HG03025 (cell line): ENCODE measurements at regions not wholly inside any gene's neighbourhood (a gene's known extent, or its start where the extent isn't known, plus 50 kb on each side); places are given as distances from the start of the nearest gene placed in this dataset.

Source experiments
- ATAC-seq: cut with Tn5 transposase; IDR thresholded peaks from one replicate; pipeline ENCODE4 v1.9.1; 2021; ENCODE audit warnings: mild to moderate bottlenecking, moderate library complexity; ENCODE audit not compliant: unreplicated experiment, low FRiP score

- ATAC-seq = no peak
Measured at GRCh38 chr2:67258122-67258521, 139.0 kb upstream of the ETAA1 start.

GRCh38 chr2:67258831-67259230 is 138.3 kb upstream of the ETAA1 start:
- ATAC-seq = no peak

GRCh38 chr2:67259556-67260342 is 137.4 kb upstream of the ETAA1 start:
- ATAC-seq = no peak

DNA sequence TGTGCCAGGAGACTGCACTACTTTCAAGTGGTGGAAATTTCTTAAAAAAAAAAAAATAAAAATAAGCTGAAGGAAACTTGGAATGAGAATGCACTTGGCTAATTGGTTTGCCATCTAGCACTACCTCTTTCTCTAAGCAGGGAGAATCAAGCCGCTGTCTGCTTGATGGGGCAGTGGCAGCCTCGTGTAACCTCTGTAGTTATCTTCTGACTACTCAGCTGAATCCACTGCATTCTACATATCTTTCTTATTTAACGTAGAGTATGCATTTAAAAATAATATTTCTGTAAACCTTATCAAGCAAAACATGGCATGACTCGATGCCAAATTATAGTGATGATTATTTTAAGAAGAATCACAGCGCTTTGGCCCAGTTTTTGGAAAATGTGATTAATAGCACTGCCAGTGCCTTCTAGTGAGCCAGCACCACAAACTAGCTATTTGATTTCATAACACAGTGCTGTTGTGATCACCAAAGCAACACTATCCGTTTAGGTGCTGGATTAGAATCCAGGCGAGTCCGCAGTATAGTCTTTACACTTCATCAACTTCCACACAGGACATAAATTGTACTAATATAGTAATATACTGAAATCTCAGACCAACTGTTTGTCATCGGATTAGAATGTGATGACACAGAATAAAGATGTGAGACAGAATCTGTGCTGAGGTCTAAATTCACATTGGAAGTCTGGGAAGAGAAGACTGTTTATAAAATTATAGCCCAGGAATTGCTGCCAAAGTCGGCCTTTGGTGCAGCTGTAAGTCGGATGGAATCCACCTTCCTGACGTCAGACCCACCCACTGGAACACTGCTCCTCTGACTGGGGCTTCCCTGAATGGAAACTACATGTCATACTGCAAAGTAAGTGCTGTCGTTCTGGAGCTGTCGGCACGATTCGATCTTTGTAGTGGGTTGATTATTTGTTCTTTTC is 136.5 kb upstream of the ETAA1 start:
- ATAC-seq = no peak

DNA sequence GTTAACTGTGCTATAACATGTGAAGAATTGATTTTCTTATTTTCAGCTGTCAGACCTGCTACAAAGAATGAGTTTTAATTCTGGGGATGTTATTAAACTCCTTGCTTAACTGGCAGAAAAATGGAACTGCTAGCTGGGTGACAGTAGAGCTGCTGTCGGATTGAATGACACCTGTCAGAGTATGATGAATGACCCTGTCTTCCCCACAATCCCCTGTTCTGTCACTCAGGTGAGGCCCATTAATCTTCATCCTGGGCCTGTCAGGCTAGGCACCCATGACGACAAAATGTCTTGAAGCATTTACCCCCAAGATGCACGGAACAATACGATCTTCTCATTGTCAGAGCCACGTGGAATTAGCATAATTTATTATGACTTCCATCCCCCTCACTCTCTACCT is 129.9 kb upstream of the ETAA1 start:
- ATAC-seq = no peak

- ATAC-seq = no peak
Measured at GRCh38 chr2:67268797-67269196, 128.3 kb upstream of the ETAA1 start.

- ATAC-seq = no peak
Measured at GRCh38 chr2:67272195-67272594, 124.9 kb upstream of the ETAA1 start.

DNA sequence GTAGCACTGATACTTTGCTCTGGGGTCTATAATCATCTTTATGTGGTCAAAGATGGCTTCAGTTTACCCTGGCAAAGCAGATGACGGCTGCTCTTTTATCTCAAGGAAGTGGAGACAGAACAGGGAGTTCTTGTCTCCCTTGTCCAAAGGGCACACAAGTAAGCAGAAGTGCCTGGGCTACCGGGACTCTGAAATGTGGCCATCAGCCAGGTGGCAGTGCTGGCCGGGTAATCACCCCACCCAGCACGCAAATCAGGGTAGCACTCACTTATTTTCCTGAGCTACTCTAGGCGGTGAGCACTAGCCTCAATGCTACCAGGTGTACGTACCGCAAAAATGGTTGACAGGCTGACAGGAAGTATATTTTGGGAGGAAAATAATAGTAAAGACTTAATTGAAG is 119.7 kb upstream of the ETAA1 start:
- ATAC-seq = no peak

GRCh38 chr2:67281101-67281500 is 116.0 kb upstream of the ETAA1 start:
- no peak for ATAC-seq

DNA sequence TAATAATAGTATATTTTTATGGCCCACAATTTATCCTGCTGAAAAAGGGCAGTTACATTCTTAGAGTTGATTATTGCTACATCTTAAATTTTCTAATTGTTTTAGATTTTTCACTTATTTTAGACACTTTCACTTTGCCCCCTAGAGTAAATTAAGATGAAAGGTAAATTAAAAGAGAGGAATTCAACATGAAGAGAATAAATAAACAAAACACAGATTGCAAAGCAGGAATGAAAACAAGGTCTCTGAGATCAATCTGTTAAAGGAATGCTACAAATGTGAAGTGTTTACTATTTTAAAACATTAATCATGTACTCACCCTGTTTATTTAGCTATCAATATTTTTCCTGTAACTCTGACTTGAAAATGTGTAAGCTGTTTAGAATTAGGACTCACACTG is 113.5 kb upstream of the ETAA1 start:
- no peak for ATAC-seq

DNA sequence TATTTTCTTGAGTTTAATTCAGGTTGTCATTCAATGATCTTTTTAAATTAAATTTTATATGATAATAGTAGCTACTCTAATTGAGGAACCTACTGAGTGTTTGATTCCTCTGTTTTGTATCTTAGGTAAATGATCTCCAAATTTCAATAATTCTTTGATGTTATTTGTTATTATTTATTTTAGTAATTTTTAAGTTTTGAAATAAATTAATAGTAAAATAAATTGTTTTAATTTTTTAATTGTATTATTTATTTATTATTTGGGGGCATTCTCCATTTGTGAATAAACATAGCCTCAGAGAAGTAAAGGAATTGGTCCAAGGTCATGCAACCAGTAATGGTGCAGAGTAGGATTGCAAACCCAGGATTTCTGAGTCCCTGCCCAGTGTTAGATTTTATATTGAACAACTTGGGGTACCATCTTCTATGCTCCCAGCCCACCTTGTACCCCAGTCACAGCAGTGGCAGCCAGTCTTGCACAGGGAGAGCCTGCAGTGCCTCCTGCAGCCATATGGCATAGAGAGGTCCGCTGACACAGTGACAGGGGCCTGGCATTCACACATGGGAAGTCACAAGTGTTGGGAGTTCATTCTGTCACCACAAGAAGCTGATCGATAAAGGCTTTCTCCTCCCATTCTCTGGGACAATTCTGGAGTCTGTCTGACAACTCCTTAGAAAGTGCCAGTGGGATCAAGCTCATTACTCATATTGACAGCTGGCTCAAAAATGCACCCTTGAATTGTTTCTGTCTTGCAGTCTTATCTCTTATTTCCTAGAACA is 110.0 kb upstream of the ETAA1 start:
- no peak for ATAC-seq

DNA sequence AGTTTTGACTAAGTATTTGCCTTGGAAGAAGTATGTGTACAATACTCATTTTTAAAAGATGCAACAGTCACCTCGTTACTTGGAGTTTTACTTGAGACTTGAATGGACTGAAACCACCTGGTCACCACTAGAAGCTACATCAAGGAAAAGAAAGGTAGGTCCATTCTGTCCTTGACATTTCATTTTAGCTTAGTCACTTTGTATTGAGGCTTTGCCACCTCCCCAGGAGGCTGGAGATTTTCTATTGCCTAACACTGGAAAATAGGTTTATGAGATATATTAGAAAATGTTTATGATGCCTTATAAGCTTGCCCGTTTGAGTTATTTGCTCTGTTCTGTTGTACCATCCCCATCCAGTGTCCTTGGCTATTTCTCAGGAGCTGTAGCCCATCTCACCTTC is 107.9 kb upstream of the ETAA1 start:
- ATAC-seq = no peak

GRCh38 chr2:67289921-67290371 is 107.2 kb upstream of the ETAA1 start:
- no peak for ATAC-seq

GRCh38 chr2:67290451-67291290 is 106.5 kb upstream of the ETAA1 start:
- no peak for ATAC-seq

DNA sequence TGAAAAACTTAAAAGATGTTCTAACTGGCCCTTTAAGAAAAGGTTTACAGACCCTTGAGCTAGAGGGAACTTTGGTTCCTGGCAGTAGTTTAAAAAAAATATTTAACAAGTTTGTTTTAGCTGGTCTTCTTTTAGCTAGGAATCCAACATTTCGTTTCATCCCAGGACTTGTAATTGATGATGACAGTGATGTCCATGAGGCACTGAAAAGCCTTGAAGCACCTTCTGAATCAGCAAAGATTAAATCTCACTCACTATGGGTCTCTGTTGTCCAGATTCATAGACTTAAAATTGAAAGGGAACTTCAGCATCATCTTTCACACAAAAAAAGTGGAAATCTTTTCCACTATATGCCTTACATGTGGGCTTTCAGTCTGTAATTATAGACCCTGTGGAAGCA is 102.9 kb upstream of the ETAA1 start:
- ATAC-seq = no peak

DNA sequence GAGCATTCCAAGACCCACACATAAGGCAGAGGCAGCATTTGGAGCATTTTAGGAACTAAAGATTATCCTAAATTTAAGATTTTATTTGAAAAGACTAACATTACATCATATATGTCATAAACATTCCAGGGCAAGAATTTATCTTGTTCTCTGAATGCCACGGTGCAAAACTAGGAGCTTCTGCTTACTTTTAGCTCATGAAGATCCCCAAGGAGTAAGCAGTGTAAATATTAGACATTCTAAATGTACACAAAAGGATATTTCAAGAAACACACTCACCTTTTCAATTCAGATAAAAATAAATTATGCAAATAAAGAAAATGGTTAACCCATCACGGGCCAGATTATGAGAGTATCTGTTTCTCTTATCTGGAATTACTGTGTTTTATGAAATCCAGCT is 101.7 kb upstream of the ETAA1 start:
- no peak for ATAC-seq

DNA sequence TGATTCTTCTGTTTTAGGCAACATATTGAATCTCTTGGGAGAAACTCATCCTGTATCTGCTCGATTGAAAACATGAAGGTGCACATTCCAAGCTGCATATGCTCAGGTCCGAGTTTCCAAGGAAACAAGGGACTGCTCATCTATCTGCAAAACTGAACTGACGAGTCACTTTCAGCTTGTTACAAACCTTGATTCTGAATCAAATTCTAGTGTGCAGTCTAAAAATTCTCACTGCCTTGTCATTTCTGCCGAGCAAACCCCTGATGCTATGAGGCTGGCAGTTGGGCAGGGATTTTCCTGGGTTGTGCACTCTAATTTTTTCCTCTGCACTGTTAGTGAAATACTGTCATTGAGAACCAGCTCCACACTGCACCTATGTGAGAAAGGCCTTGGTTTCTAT is 101.3 kb upstream of the ETAA1 start:
- no peak for ATAC-seq

DNA sequence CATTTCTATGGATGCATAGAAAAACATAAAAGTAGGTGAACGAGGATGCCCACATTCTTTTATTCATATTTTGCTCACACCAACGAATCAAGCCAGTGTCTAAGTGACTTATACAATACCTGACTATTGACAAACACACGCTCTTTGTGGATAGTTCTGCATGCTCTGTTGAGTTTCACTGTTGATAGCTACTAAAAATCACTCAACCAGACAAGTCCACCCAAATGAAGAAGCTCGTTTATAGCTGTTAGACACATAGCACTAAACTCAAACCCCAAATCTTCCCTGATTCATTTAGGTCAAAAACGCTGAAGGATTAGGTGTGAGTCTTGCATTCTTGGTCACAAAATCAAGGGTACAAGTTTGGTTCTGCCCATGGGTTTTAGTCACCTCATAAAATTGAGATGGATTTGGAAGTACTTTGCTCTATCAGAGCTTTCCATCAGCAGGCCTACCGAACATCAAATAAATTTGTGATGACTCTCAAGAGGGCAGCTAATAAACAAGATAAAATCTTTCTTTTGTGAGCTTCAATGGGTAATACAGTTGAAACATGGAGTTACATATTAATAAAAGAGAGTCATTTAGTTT is 92.7 kb upstream of the ETAA1 start:
- ATAC-seq = no peak

DNA sequence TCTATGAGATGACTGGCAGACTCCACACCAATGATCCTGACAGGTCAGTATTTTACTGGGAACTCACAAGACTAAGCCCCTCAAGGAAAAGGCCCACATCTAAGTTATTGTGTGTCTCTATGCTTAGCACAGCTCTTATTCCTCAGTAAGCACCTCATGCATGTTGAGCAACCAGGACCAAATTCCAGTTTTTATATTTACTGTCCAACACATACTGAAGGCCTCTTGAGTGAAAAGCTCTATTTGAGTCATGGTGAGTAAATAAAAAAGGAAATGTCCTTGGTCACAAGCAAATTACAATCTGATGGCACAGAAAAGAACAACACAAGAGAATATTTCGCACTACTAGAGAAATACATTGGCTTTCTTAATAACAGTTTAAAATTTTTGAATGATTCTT is 87.9 kb upstream of the ETAA1 start:
- ATAC-seq = no peak

DNA sequence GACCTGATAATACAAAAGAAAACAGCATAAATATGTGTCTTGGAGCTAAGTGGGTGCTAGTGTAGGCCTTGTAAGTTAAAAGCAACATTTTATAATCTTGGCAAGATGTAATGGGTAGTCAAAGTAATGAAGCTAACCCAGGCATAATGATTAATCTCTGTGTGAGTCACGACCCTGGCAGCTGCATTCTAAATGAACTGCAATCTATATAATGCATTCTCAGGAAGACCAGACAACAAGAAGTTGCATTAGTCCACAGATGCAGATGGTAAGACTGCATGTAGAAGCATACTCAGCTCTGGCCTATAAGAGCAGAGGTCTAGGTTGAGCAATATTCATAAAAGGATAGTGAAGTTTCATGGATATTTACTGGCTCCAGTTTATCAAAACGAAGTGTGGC is 85.6 kb upstream of the ETAA1 start:
- no peak for ATAC-seq
